GM20431 (cell line): ENCODE measurements at regions not wholly inside any gene's neighbourhood (a gene's known extent, or its start where the extent isn't known, plus 50 kb on each side); places are given as distances from the start of the nearest gene placed in this dataset.

Experiments used
- in situ Hi-C: fragments of 300-500 bp; cut with MseI, MboI; formaldehyde crosslinking; loops from one replicate; pipeline ENCODE4 v1.15.0; 2020; ENCODE audit warnings: low sequenced_read_pairs; ENCODE audit not compliant: unreplicated experiment

DNA sequence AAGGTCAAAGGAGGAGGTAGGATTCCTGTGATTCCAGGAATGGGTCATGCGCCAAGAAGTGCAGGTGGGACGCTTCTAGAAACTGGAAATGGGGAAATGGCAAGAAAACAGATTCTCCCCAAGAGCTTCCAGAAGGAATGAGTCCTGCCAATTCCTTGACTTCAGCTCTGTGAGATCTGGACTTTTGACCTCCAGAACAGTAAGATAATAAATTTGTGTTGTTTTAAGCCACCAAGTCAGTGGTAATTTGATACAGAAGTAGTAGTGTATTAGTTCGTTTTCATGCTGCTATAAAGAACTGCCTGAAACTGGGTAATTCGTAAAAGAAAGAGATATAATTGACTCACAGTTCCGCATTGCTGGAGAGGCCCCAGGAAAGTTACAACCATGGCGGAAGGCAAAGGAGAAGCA, 178.6 kb upstream of the GALNT17 start:
- in situ Hi-C loops = no loop called here

DNA sequence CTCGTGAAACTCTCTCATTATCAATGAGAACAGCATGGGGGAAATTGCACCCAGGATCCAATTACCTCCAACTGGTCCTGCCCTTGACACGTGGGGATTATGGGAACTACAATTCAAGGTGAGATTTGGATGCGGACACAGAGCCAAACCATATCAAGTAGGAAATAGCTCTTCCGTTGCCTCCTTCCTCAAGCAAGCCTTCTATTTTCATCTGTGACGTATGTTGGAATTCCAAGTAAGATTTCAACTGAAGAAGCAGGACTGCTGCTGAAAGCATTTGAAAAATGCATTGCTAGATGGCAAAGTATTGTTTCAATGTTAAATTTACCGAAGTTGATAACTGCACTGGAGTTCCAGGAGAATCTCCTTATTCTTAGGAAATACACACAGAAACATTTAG, 178.1 kb upstream of the GALNT17 start:
- in situ Hi-C loops = no loop called here

DNA sequence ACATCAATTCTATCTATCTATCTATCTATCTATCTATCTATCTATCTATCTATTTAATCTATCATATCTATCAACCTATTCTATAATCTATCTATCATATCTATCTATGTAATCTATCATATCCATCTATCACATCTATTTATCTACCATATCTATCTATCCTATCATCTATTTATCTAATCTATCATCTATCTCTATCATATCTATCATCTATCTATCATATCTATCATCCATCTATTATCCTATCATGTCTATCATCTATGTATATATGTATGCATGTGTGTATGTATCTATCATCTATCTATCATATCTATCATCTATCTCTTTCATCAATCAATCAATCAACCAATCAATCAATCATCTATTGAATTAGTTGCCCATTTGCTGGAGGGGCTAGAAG, 159.3 kb upstream of the GALNT17 start:
- in situ Hi-C loops = no loop called here

DNA sequence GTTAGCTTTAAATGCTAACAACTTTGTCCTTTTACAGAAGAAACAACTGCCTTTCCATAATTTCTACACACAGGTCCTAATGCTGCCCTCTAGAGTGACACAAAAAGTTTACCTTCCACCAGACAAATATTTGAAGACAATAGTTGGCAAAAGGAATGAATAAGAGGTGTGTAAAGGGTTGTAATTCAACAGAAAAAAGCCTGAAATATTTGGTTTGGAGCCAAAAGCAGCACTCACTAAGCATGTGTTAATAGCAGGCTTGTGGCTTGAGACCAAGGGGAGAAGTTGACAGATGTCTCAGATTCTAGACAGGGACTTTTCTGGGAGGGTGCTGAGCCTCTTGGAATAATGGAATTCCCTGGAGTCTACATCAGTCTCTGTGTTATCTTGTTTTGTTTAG, 156.2 kb upstream of the GALNT17 start:
- in situ Hi-C loops = no loop called here

DNA sequence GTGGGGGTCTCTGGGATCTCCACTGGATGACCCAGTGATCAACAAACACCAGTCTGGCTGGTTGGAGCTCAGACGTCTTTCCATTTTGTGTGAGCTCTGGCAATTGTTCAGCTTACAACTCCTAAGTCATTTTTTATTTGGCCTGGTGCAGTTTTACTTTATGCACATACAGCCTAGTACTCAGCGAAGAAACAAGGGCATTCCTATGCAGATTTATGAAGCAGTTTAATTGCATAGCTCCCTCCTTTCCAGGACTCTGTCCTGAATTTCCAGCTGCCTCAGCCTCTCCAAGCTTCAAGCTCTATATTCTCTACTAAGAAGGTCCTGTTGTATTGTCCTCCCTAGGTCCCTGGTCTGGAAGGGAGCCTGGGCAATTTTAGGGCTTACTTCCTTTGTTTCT, 145.6 kb upstream of the GALNT17 start:
- in situ Hi-C loops = no loop called here

DNA sequence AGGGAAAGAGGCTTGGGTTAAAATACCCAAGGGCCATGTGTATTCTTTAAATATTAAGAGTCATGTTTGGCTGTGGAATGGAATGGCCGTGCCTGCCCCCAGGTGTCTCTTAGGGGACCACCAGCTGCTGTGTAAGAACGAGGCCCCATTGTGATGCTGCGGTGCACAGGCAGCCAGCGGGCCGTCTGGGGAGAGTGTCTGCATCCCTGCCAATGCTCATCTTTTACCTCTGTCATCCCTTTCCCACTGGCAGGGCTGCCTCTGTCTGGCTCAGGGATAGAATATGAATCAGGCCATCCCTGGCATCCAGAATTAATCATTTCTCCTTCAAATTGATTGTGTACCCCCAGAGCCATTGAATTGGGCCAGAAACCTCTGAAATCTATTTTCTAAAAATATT, 137.8 kb upstream of the GALNT17 start:
- in situ Hi-C loops = no loop called here

DNA sequence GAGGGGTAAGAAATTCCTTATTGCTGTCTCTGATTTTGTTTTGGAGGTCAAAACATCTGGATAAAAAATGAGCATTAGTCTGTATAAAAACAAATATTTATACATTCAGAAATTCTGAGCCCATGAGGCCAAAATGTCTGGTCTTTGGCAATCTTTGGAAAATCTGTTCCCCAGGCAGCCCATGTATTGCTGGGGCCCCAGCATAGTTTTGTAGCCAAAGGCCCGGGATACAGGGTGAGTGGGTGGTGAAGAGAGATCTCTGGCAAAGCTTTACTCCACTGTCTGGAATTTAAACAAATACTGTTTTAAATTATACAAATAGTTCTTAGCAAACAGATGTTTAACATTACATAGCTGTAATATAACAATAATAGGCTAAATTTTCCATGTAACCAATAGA, 134.7 kb upstream of the GALNT17 start:
- in situ Hi-C loops = no loop called here

DNA sequence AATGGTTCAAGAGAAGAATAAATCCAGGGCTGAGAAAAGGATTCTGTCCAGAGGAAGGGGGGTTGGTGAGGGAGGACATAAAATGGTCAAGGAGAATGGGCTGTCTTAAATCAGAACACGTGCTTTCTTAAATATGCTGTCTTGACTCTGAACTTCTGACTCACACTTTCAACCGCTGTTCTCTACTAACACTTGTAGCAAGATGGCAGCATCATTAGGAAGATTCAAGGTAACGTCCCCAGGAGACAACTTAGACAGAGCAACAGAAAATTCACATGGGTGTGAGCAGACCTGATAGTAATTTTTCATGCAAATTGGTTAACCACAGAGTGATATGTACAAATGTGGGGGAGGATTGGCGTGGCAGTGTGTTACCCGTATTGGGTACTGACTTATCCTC, 126.8 kb upstream of the GALNT17 start:
- in situ Hi-C loops = loop anchor here (25.0 kb wide), 1 partner anchor 107 kb away; no protein-coding TSS in a partner anchor

DNA sequence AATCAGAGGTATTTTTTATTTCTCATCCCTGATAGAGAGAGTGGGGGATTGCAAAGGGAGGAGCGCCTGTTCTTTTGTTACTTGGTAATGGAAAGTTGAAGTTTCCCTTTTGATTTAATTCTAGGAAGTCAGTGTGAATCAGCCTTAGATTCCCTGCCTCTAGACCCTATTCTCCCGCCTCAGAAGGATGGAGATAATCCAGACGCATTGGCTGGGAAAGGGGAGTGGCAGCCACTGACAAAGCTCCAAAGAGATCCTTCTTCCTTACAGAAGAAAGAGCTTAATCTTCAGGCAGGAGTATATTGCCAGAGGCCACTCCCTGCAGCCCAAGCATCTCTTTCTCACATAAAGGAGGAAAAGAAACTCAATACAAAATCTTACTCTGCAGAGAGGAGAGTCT, 122.3 kb upstream of the GALNT17 start:
- in situ Hi-C loops = loop anchor here (25.0 kb wide), 1 partner anchor 103 kb away; no protein-coding TSS in a partner anchor

DNA sequence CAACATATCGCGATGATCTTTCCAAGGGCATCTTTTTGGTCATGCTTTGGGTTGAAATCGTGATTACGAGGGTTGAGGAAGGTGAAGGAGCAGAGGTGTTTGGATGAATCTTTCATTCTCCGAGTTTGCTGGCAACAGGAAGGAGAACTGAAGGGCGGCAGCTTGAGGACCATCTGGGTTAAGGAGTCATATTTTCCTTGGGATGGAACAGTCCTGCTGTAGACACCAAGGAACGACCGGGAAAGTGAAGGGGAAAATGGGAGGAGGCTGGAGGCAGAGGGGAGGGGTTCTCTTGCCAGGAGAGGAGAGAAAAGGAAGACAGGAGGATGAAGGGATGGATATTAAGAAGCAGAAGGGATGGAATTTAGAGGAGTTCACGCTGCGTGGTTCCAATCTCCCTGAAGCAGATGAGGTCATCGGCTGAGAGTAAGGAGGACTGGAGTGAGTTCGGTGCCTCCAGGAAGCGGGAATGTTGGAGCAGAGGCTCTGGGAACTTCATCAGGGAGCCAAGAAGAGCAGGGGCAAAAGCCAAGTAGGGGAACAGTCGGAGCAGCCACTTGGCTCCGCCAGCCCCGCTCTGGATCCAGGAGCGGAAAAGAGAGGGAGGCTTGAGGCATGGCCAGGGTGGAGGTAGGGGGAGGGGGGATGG, 116.6 kb upstream of the GALNT17 start:
- in situ Hi-C loops = loop anchor here (25.0 kb wide), 1 partner anchor 97 kb away; no protein-coding TSS in a partner anchor

DNA sequence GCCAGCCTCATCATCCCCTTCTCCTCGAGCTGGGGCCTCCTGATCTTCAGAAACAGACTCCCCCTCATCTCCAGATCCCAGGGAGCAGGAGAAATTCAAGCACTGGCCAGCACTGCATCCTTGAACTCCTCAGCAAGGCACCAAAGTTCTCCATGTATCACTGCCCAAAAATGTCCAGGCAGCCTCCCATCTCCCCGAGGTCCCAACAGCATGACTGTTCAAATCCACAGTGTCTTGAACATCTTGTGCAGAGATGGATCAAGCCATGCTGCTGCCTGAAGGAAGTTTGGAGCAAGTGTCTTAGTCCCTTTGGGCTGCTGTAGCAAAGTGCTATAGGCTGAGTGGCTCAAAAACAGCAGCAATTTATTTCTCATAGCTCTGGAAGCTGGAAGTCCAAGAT, 115.5 kb upstream of the GALNT17 start:
- in situ Hi-C loops = loop anchor here (25.0 kb wide), 1 partner anchor 96 kb away; no protein-coding TSS in a partner anchor

DNA sequence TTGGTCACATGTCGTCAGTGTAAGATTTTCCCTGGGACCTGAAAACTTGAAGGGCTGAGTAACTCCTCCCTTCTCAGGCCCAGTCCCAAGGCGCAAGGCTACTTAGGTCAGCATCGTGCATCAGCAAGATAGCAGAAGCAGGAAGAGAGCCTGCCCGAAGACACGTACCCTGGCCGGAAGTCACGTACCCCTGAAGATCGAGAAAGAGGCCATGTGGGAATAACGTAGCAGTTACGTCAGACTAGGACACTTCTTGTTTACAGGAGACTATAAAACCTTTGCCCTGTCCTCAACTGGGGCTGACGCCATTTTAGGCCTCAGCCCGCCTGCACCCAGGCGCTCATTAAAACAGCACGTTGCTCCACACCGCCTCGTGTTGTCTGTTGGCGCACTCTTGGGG, 114.3 kb upstream of the GALNT17 start:
- in situ Hi-C loops = loop anchor here (25.0 kb wide), 1 partner anchor 95 kb away; no protein-coding TSS in a partner anchor

DNA sequence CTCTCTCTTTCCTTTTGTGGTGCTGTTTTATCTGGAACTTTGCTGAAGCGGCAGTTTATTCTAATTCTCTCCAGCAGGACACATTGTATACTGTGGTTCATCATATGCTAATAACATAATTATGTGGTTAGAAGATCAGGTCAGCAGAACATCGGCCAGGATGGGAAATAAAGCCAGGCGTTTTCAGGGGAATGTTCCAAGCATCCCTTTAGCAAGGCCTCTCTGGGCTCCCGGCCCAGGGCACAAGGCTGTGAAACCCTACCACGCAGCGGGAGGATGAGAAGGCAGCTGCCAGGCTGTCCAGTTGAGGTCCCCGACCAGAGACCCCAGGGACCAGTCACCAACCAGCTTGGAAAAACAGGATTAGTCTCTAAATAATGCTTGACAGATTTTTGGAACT, 112.2 kb upstream of the GALNT17 start:
- in situ Hi-C loops = loop anchor here (25.0 kb wide), 1 partner anchor 93 kb away; no protein-coding TSS in a partner anchor

DNA sequence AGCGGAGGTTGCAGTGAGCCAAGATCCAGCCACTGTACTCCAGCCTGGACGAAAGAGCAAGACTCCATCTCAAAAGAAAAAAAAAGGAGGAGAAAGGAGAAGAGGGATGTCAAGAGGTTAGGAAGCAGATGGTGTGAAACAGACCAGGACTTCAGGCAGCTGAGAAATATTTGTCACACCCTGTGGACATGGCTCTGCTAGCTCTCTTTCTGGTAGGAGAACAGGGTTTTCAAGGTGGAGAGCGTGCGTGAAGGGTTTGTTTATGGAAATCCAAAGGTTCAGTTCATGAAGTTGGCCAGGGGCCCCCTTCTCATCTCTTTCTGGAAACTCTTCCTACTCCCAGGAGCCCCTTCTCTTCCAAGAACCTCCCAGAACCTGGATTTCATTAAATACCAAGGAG, 110.8 kb upstream of the GALNT17 start:
- in situ Hi-C loops = loop anchor here (25.0 kb wide), 1 partner anchor 91 kb away; no protein-coding TSS in a partner anchor

DNA sequence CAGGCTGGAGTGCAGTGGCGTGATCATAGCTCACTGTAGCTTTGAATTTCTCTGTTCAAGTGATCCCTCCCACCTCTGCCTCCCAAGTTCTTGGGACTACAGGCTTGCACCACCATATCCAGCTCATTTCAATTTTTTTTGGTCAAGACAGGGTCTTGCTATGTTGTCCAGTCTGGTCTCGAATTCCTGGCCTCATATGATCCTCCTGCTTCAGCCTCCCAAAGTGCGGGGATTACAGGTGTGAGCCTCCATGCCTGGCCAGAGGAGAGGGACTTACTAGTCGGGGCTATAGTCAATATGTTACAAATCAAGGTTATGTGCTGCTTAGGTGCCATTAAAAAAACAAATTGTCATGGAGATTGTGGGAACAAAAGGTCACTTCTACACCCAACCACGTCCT, 105.3 kb upstream of the GALNT17 start:
- in situ Hi-C loops = no loop called here

DNA sequence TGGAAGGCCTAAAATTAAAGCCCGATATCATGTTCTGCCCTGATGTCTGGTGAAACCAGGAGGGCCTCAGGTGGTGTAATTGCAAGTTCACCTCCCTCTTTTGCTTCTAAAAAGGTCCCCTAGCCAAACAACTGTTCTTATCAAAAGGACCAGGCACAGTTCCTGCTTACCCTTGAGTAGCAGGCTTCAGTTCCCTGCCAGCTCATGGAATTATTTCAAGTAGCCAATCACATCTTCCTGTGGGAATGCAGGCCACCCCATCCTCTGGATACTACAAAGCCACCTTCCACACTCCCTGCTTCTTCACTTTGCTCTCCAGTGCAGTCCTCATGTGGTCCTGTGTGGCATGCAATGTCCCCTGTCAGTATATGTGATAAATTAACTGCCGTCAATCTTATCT, 97.7 kb upstream of the GALNT17 start:
- in situ Hi-C loops = no loop called here

DNA sequence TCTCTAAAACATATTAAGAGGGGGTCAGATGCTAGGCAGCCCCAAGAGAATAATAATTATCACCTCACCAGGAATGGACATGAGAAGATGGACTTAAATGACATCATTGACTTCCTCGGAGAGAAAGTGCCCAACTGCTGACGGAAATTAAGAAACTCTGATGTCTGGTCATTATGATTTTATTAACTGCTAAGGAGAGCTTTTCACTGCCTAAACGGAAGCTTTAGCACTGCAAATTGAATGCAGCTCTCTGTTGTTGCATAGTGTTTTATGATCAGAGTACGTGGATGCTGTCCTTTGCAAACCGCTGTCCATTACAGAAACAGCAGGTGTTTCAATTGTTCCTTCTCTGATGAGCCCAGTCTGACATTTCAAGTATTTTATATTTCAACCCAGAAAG, 89.4 kb upstream of the GALNT17 start:
- in situ Hi-C loops = no loop called here

DNA sequence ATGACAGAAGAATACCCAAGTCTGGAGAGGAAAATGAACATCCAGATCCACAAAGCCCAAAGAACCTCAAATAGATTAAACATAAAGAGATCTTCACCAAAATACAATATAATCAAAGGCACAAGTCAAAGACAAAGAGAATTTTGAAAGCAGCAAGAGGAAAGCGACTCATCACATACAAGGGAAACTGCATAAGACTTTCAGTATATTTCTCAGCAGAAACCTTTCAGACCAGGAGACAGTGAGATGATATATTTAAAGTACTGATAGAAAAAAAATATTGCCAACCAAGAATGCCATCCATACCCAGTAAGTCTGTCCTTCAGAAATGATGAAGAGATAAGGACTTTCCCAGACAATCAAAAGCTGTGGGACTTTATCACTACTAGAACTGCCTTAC, 81.5 kb upstream of the GALNT17 start:
- in situ Hi-C loops = no loop called here

DNA sequence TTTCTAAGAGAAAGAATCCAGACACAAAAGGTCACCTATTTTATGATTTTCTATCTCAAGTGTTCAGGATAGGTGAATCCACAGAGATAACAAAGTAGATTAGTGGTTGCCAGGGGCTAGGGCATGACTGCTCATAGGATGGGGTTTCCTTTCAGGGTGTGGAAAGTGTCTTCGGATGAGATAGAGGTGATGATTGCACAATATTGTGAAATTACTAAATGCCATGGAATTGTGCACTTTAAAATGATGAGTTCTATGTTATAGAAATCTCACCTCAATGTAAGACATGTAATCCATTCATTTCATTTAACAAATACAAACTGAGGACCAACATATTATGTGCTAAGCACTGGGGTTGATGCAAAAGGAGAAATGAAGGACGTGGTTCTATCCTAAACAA, 76.4 kb upstream of the GALNT17 start:
- in situ Hi-C loops = no loop called here

DNA sequence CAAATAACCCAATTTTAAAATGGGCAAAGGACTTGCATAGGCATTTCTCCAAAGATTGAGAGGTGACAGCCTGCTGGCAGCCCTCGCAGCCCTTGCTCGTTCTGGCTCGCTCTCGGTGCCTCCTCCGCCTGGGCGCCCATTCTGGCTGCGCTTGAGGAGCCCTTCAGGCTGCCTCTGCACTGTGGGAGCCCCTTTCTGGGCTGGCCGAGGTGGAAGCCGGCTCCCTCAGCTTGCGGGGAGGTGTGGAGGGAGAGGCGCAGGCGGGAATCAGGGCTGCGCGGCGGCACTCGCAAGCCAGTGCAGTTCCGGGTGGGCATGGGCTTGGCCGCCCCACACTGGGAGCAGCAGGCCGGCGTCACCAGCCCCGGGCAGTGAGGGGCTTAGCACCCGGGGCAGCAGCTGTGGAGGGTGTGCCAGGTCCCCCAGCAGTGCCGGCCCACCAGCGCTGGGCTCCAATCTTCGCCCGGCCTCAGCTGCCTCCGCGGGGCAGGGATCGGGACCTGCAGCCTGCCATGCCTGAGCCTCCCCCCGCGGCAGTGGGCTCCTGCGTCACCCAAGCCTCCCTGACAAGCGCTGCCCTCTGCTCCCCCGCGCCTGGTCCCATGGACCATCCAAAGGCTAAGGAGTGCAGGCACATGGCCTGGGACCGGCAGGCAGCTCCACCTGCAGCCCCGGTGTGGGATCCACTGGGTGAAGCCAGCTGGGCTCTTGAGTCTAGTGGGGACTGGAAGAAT, 54.0 kb upstream of the GALNT17 start:
- in situ Hi-C loops = no loop called here
